SK-N-MC (cell line): ENCODE measurements at regions not wholly inside any gene's neighbourhood (a gene's known extent, or its start where the extent isn't known, plus 50 kb on each side); places are given as distances from the start of the nearest gene placed in this dataset.

Source experiments
- EZH2 ChIP-seq: fragments of 200-600 bp; sonication (generic); IDR thresholded peaks from one replicate; pipeline ENCODE4 v1.6.1; 2017; ENCODE audit warnings: antibody characterized with exemption
- FOXP2 ChIP-seq: optimal IDR thresholded peaks from 2 replicates; pipeline ENCODE3; 2011; ENCODE audit warnings: mild to moderate bottlenecking, moderate library complexity; ENCODE audit not compliant: insufficient read depth; ENCODE audit errors: extremely low read length, control extremely low read depth
- POLR2AphosphoS5 ChIP-seq: IDR thresholded peaks from 2 replicates; pipeline ENCODE4 v1.6.1; 2012; ENCODE audit warnings: mild to moderate bottlenecking, low read depth, low read length, borderline replicate concordance

GRCh38 chr12:131527736-131528135 is 183.2 kb upstream of the SFSWAP start:
- TF ChIP-seq POLR2AphosphoS5 (no peak), EZH2 (no peak), FOXP2 (no peak)
